OCI-LY7 (cell line): ENCODE measurements at regions not wholly inside any gene's neighbourhood (a gene's known extent, or its start where the extent isn't known, plus 50 kb on each side); places are given as distances from the start of the nearest gene placed in this dataset.

Source experiments
- CTCF ChIP-seq: fragments of 200-600 bp; sonication (generic); conservative IDR thresholded peaks from 2 replicates; pipeline ENCODE4 v1.5.1; 2014; ENCODE audit warnings: mild to moderate bottlenecking, antibody characterized with exemption, low read length, moderate library complexity, mixed read lengths
- EZH2phosphoT487 ChIP-seq: fragments of 200-600 bp; sonication (generic); IDR thresholded peaks from 2 replicates; pipeline ENCODE4 v1.6.1; 2018; ENCODE audit warnings: low read depth, borderline replicate concordance, mild to moderate bottlenecking, mixed run types, antibody characterized with exemption, low read length, moderate library complexity, mixed read lengths

- TF ChIP-seq CTCF = no peak
- no peak for TF ChIP-seq EZH2phosphoT487
Observed at GRCh38 chr17:71395901-71396300, 724.9 kb upstream of the SOX9 start.
